ENCODE measurements at regions not wholly inside any gene's neighbourhood (a gene's known extent, or its start where the extent isn't known, plus 50 kb on each side); places are given as distances from the start of the nearest gene placed in this dataset.

GRCh38 chr4:110860125-110860524, 237.2 kb upstream of the PITX2 start:
- Histone ChIP-seq H3K27me3 (ENCODE audit: control insufficient read depth, extremely low read depth, insufficient read depth, low read length) (no peaks in the 10 kb centered on the region), H3K9me1 (ENCODE audit: control insufficient read depth, extremely low read depth, insufficient read depth, low read length) (no peaks in the 10 kb centered on the region), H3K4me2 (ENCODE audit: control insufficient read depth, extremely low read depth, insufficient read depth, low read depth, low read length) (no peak overlapping the region), H3K27ac (ENCODE audit: control insufficient read depth, insufficient read depth, low read length) (no peak overlapping the region), H2AFZ (ENCODE audit: control insufficient read depth, low read length) (no peak overlapping the region), H3K9ac (ENCODE audit: control insufficient read depth, extremely low read depth, insufficient read depth, low read length) (no peak overlapping the region), H3K36me3 (ENCODE audit: control insufficient read depth in 2 of 2, extremely low read depth in 1 of 2, insufficient read depth in 2 of 2, low read length in 2 of 2) (no peaks in the 10 kb centered on the region), H3K4me1 (ENCODE audit: control insufficient read depth, extremely low read depth, insufficient read depth, low read length) (no peaks in the 10 kb centered on the region), H3K9me3 (ENCODE audit: control insufficient read depth, low read depth, low read length) (no peaks in the 10 kb centered on the region), H3K79me2 (ENCODE audit: control insufficient read depth, insufficient read depth, low read length) (no peaks in the 10 kb centered on the region), H3K4me3 (ENCODE audit: control insufficient read depth in 2 of 3, extremely low read depth in 1 of 3, insufficient read depth in 2 of 3, low read depth in 1 of 3, low read length in 3 of 3) (no peak overlapping the region), H4K20me1 (ENCODE audit: control insufficient read depth, extremely low read depth, insufficient read depth, low read length) (no peaks in the 10 kb centered on the region)
- dilution Hi-C loops (cut with MboI; ENCODE audit: extremely low pct_ligation_motif_present, low sequenced_read_pairs) = no loop called here
- no peak for FAIRE-seq
- TF ChIP-seq EZH2 (IDR thresholded peaks at IDR 0.05; ENCODE audit: low read length) (no peak), CTCF (optimal IDR thresholded peaks at IDR 0.05 in 1 of 3, IDR thresholded peaks at IDR 0.05 in 1 of 3, conservative IDR thresholded peaks at IDR 0.05 in 1 of 3; ENCODE audit: extremely low read depth in 1 of 3, insufficient read depth in 2 of 3, low read length in 3 of 3) (no peak)
- no peak for DNase-seq (ENCODE audit: low read depth, low spot score)

GRCh38 chr4:110860901-110861300, 238.0 kb upstream of the PITX2 start:
- Histone ChIP-seq H3K4me1 (ENCODE audit: control insufficient read depth, extremely low read depth, insufficient read depth, low read length) (no peaks in the 10 kb centered on the region), H3K36me3 (ENCODE audit: control insufficient read depth in 2 of 2, extremely low read depth in 1 of 2, insufficient read depth in 2 of 2, low read length in 2 of 2) (no peaks in the 10 kb centered on the region), H4K20me1 (ENCODE audit: control insufficient read depth, extremely low read depth, insufficient read depth, low read length) (no peaks in the 10 kb centered on the region), H3K4me3 (ENCODE audit: control insufficient read depth in 2 of 3, extremely low read depth in 1 of 3, insufficient read depth in 2 of 3, low read depth in 1 of 3, low read length in 3 of 3) (no peak overlapping the region), H3K9me3 (ENCODE audit: control insufficient read depth, low read depth, low read length) (no peaks in the 10 kb centered on the region), H3K9ac (ENCODE audit: control insufficient read depth, extremely low read depth, insufficient read depth, low read length) (no peak overlapping the region), H3K27me3 (ENCODE audit: control insufficient read depth, extremely low read depth, insufficient read depth, low read length) (no peaks in the 10 kb centered on the region), H3K79me2 (ENCODE audit: control insufficient read depth, insufficient read depth, low read length) (no peaks in the 10 kb centered on the region), H3K4me2 (ENCODE audit: control insufficient read depth, extremely low read depth, insufficient read depth, low read depth, low read length) (no peak overlapping the region), H2AFZ (ENCODE audit: control insufficient read depth, low read length) (no peak overlapping the region), H3K9me1 (ENCODE audit: control insufficient read depth, extremely low read depth, insufficient read depth, low read length) (no peaks in the 10 kb centered on the region), H3K27ac (ENCODE audit: control insufficient read depth, insufficient read depth, low read length) (no peak overlapping the region)
- dilution Hi-C loops (cut with MboI; ENCODE audit: extremely low pct_ligation_motif_present, low sequenced_read_pairs) = no loop called here
- DNase-seq (ENCODE audit: low read depth, low spot score) = no peak
- TF ChIP-seq CTCF (optimal IDR thresholded peaks at IDR 0.05 in 1 of 3, IDR thresholded peaks at IDR 0.05 in 1 of 3, conservative IDR thresholded peaks at IDR 0.05 in 1 of 3; ENCODE audit: extremely low read depth in 1 of 3, insufficient read depth in 2 of 3, low read length in 3 of 3) (no peak), EZH2 (IDR thresholded peaks at IDR 0.05; ENCODE audit: low read length) (no peak)
- FAIRE-seq = no peak

Measured in keratinocyte (primary cell).